Stimulated activated CD4-positive, alpha-beta T cell treated with anti-CD3 and anti-CD28 coated beads, Interleukin-12 subunit alpha, Interleukin-12 subunit beta, amount 100 ng/mL, for 24 hours (primary cell): ENCODE measurements at regions not wholly inside any gene's neighbourhood (a gene's known extent, or its start where the extent isn't known, plus 50 kb on each side); places are given as distances from the start of the nearest gene placed in this dataset.

Experiments used
- DNase-seq, 2 experiments: peaks; one replicate each; pipeline ENCODE4 v3.0.0-alpha.2; 2020; ENCODE audit warnings: low read depth in 2 of 2

DNA sequence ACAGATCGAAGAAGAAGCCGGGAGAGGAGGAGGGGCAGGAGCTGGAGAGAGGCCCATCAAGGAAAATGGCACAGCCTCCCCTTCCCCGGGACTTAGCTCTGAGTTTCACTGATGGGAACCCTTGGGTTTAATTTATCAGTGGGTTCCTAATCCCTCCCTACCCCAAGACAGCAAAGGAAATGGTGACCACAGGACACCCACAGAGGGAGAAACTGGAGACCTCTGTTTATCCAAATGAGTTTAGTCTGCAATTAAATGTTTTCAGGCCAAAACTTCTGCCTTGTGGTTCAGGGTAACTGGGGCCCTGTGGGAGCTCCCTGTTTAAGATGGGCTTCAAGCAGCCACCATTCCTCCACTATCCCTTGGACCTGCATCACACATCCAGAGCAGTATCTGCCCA is 190.8 kb upstream of the TOPAZ1 start:
- no peak for DNase-seq

DNA sequence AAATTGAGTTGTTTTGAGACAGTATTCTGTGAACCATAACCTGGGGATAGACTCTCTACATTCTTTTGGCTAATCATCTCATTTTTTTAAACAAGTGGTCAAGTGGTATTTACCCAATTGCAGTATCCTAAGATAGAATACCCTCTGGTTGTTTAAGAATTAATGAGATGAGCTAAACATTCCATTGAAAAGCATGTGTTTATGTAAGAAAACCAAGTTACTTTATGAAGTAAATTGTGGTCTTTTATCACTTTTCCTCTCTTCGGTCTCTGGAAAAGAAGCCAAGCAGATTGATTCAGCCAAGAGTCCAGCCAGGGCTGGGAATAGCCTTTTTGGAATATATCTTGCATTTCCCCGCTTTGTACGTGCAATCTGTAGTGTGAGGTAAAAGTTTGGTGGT is 185.7 kb upstream of the TOPAZ1 start:
- no peak for DNase-seq

DNA sequence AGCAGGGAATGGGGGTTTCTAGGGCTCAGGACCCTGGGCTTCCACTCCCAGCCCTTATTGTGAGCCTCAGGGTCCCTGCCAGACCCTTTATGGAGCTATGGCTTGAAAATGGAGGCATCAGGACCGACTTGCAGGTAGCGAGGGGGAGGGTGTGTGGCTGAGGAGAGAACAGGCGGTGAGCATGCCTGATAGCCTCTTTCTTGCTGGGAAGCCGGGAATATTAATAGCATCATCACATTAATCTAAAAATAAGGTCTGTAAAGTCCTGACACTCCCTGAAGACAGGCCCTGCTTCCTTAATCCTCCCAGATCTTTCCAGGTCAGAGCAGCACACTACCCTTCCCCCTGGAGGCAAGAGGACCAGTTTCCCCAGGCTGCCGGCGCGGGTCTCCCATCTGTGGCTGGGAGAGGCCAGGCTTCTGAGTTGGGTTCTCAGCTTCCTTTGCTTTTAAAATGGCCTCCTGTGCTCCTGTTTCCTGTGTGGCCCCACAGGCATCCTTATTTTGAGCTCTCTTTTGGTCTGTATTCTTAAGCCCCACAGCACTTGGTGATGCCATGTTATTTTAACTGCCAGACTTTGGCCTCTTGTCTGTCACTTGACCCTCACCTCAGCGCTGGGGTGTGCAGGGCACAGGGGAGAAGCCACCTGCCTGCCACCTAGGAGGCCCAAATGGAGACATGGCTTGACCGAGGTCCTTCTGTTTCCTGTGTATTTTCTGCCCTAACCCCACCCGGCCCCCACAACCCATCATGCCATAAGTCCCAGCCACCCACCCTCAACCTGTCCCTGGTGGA is 185.0 kb upstream of the TOPAZ1 start:
- no peak for DNase-seq

DNA sequence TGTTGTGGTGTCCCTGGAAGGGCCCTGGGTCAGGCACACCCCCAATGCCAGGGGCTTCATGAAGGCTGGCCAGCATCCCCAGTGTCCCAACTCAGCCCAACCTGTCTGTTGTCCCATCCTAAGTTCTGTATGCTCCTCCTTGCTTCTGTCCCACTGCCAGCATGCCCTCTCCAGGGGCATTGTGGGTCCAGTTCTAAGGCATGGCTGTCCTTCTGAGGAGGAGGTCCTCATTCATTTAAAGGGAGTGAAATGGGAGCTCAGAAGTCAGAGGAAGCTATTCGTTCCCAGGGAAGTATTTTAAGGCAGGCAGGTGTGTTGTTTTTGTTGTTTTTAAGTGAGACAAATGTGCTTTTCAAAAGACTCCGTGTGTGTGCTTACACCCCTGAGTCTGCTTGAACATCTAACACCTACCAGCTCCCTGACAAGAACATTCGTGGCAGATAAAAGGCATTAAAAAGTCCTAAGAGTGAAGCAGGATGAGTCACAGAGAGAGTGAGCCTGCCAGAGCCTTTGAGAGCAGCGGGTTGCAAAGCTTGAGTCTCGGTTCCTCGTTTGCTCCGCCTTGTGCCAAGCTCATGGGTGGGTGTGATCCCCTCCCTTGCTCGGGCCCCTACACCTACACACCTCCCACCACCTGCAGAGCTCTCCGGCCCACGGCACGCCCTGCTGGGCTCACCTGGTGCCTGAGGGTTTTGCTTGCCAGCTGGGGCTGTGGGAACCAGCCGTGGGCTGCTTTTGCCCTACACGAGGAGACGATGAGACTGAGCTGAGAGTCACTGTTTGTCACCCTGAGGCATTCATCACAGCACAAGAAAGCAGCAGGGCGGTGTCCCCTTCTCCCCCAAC is 183.4 kb upstream of the TOPAZ1 start:
- DNase-seq: peak; percentile 7 to 14

DNA sequence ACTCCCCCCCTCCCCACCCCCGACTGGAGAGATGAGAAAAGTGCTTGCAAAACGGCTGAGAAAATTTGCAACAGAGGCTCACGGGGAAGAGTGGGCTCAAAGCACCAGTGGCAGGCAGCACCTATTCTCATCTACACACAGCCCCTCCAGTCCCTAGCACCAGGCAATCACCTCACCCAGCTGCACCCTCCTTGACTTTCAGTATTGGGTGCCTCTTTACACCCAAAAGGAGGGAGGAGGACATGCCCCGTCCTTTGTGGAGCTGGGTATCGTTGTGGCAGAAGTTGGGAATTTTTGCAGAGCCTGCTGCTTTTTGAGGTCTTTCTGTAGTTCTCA is 182.8 kb upstream of the TOPAZ1 start:
- no peak for DNase-seq

DNA sequence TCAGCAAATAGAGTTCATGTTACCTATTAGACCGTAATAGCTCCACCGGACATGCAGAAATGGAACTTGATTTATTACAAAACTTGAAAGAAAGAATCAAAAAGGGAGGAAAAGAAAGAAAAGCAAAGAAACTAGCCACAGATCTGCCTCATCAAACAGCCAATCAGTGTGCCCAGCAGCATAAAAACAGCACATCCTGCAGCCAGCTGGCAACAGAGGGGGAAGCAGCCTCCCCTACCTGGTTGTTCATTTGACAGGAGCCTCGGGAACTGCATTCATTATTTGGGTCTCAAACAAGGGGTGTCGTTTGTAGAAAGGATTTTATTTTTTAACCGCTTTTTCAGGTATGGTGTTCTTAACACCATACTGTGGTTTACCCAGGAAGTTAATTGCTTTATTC is 181.5 kb upstream of the TOPAZ1 start:
- no peak for DNase-seq

DNA sequence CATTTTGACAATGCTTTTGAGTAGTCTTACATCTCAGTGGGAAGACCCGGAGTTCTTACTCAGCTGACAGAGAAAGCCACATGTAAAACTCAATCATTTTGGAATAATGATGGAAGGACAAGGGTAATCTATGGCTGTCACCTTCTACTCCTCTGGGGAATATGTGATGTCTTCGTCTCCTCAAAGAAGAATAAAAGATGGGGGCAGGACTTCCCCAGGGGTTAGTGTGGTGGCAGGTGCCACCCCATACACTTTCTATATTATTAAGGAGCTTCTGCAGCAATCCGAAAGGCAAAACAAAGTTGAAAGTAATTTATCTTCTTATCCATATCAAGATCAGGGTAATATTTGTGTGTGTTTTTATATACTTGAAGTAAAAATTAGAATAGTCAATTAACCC is 180.4 kb upstream of the TOPAZ1 start:
- DNase-seq: no peak

DNA sequence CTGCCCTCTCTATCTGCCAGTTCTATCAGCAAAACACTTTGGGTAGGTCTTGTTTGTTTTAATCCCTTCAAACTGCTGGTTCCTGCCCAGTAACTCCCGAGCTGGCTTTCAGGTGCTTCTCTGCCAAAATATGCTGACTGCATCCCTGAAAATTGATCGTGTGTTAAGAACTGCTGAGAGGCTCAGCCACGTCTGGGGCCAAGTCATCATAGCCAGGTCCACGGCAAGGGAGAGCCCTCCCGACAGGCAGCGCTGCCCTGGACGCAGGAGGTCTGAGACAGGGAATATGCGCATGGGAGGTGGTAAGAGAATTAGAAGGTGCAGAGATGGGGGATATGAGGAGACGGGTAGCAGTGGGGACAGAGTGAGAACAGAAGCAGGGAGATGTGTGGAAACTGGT is 179.7 kb upstream of the TOPAZ1 start:
- DNase-seq: no peak

DNA sequence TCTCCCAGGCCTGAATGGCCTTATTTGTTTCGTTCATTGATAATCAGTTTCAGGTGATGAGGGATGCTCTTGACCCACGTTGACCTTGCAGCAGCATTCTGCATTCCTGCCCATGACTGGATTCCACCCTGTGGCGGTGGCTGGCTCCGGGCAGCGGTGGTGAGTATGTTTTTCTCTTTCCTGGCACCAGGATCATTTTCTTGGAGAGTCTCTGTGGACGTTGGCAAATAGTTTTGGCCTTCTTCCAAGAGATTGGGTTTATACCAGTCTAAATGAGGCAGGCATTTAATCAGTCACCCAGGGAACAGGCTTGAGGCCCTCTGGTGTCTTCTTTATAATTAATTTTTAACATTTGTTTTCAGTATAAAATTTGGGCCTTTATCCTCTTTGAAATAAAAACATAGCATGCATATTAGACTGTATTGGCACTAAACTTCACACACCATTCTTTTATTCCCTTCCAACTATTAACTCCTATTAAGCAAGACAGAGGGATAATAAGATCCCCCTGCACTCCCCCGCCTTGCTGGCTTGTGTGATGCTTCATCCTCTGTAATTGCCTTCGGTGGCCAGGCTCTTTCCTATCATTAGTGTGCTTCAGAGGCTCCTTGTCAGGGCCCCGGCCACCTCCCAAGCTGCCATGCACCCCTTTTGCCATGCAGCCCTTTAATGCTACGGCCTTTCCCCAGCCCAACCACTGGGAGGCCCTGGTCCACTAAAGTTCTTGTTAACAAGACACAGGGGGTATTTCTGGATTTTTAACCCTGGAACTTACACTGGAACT is 176.2 kb upstream of the TOPAZ1 start:
- DNase-seq: no peak

DNA sequence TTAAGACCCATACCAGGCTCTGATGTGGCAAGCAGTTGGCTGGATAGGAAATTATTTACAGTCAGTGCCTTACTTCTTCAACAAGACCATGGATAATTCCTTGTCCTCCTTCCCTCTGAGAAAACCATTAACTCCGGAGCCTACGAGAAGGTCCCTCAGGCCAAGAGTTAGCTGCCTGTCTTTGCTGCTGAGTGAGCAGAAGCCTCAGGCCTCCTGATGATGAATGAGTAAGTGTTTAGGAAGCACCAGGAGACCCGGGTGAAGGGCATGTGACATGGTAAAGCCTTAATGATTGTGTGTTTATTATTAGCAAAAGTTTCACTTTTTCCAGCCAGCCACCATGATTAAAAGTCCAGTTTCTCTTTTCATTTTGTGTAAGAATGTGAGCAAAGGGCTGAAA is 174.9 kb upstream of the TOPAZ1 start:
- no peak for DNase-seq

DNA sequence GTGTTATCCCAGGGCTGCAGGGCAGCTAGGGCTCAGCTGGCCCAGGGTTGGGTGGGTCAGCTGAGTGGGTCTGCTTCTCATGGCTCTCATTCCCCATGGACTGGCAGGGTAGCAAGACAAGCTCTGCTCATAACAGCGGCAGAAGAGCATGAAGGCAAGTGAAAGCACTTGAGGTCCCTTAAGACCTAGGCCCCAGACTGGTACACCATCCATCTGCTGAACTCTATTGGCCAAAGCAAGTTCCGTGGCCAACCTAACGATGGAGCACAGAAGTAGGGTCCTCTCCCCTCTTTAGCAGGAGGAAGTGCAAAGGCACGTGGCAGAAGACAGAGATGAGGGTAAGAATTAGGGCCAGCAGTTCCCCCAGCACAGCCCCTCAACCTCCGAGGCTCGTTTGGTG is 174.3 kb upstream of the TOPAZ1 start:
- no peak for DNase-seq

DNA sequence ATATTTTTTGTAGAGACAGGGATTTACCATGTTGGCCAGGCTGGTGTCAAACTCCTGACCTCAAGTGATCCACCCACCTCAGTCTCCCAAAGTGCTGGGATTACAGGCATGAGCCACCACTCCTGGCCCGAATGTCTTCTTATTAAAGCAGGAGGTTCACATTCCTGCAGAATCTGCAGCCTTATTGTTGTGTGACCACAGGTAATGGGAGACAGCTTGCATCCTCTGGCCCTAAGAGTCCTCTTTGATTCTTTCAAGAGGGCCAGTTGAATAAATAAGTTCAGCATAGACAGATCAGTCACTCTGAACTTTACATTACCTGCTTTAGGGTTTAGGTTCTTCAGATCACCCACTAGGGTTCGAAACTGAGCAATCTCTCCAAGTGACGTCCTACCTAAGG is 172.9 kb upstream of the TOPAZ1 start:
- DNase-seq: no peak

DNA sequence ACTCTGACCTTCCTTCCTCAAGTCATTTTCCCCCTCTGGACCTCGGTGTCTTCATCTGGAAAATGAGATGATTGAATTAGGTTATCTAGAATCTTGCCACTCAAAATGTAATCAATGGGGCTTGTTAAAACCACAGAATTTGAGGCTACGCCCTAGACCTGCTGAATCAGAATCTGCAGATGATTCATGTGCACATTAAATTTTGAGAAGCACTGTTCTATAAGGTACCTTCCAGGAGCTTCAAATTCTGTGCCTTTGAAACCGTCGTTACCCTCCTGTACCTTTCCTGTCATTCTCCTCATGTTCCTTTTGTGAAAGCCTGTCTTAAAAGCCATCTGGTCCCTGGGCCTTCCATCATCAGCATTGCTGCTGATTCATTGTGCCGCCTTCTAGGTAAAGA is 172.4 kb upstream of the TOPAZ1 start:
- no peak for DNase-seq

DNA sequence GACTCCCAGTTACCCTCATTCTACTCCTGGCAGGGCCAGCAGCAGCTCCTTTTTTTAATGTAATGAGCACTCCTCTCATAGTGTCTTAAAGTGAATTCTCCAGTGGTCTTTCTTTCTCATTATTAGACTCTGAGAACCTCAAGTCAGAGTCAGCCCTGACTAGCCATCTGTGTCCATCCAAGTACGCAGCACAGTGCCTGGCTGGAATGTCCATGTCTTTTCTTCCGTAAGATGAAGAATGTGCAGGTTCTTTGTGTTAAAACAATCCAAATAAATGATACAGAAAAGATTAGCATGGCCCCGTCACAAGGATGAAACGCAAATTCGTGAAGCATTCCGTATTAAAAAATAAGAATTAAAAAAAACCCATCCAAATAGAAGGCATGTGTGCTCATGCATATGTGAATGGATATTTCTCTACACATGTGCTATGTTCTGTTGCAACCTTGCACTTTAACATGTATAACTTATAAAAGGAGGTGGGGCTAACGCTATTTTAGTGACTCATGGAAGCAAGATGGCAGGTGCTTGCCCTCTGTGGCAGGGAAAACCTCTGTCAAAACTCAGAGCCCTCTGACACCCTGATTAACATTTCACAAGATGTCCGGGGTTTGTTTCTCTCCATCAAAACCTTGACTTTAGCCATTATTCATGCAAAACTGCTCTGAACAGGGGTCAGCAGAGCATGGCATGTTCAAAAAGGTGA is 170.7 kb upstream of the TOPAZ1 start:
- DNase-seq: no peak

DNA sequence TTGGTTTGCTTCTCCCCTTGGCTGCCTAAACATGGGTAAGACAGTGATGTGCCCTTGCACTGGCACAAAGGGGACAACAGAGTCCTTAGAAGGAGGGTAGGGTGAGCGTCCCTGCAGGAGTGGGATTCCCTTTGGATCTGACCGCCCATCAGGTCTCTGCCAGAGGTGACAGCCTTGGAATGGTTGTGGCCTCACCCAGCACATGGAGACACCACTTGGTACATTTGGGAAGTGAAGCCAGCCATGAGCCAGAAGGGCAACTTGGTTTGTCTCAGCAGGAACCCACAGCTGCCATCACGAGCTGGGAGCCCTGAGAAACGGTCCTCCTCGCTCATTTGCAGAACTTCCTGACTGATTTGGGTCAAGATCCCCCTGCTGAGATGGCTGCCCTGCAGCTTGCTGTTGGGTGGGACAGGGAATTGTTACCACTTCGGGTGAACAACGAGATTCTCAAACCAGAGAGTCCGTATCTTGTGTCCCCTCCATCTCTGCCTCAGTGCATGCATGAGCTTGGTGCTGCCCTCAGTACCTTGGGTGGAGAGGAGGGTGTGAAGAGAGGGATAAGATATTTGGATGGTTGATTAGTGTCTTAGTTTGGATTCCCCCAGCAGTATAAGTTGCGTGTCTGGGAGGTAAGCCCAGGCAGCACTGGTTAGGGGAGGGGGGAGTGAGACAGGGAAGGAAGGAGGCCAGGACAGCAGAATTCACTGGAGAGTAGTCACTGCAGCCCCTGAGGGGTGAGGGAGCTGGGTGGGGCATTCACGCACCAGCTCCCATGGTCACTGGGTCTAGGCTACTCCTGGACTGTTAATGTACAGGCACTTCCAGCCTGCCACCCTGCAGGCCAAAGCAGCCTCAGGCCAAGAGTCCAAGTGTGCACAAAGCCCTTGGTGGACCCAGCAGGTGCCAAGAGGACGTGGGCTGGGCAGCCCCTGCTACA is 168.8 kb upstream of the TOPAZ1 start:
- no peak for DNase-seq

DNA sequence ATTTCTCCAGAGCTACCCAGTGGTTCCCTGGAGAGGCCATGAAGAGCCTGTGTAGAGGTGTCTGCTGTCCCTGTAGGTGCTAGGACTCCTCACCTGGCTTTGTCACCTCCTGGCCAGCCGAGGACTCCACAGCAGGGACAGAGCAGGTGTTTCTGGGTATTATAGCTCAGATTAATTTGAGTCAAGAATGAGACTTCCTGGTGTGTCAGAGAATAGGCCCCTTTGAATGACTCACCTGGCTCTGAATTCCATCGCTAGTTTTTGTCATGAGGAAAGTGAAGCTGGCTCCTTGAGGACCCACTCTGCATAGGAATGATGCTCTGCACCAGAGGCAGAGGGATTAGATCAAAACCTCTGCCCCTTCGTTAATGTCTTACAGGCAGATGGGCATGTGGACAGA is 167.5 kb upstream of the TOPAZ1 start:
- no peak for DNase-seq

DNA sequence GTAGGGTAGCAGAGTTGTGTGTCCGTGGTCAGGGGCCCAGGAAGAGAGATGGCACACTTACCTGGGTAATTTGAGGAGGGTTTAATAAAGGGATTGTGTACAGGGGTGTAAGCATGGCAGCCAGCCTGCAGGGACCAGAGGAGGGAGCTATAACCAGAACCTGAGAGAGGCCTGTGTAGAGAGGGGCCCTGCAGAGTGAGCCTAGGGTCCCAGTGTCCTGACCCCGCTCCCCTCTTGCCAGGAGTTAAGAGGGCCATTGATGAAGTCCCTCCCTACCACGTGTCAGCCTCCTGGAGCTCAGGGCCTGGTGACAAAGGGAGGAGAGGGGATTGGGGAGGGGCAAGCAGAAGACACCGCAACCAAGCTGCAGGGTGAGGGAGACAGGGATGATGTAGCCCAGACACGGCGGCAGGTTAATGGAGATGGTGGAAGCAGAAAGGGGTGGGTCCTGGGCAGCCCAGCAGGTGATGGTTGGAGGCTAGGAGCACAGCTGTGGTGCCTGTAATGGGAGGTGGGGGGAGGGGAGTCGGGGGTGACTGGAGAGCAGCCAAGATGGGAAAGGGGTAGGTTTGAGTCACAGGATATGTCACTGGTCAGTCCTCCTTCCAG is 165.4 kb upstream of the TOPAZ1 start:
- no peak for DNase-seq

DNA sequence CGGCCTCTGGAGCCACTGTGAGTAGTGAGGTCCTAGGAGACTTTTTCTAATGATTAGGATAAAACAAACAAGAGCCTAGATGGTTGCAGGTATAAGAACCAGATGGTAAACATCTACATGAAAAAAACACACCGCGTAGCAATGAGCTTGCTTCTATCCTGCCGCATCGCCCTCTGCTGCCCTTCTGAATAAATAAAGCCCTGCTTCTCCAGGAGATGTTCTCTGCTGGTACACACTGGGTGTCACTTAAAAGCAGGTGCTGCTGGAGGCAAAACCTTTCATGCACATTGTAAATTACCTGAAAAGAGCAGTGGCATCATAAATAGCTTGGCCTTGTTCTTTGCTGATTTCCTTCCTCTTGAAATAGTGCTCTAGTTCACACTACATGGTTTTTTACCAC is 164.4 kb upstream of the TOPAZ1 start:
- DNase-seq: no peak

DNA sequence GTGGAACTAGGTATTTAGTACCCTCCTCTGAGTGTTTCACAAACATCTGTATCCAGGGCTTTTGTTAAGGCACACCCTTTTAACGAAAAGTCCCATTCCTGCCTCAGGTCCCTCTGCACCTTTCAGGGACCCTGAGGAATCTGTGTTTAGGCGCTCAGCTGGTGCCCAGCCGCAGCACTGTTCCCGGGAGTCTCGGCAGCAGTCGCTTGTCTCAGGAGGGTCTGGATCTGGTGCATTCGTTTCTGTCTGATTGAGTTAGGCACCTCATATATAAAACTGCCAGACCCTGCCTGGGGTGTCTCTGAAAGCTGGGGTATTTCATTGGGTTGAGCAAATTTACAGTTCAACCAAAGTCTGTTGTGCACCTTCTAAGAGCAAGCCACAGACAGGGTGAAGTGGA is 162.8 kb upstream of the TOPAZ1 start:
- no peak for DNase-seq

DNA sequence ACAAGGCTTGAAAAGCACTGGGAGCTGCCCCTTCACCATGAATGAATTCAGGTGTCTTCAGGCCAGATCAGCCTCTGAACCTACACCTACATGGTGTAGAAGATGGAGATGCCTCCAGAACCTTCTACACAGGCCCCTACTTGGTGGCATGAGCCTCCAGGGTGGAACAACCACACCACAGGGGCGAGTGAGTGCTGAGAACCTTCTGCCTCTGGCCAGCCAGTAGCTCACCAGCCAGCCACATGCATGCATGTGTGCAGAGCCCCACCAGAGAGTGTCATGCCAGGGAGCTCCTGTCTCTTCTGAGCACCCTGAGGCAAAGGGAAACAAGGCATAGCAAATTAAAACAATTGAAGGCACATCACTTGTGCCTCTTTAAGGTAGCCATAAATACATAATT is 161.8 kb upstream of the TOPAZ1 start:
- no peak for DNase-seq
